H1 (cell line): ENCODE measurements at regions not wholly inside any gene's neighbourhood (a gene's known extent, or its start where the extent isn't known, plus 50 kb on each side); places are given as distances from the start of the nearest gene placed in this dataset.

Experiments
- CTCF ChIA-PET: fragments of 300-600 bp; sonication (Branson Sonifier 250); formaldehyde crosslinking; loops from one replicate; lab custom pipeline; 2021; ENCODE audit not compliant: partially characterized antibody; lab: Charles Lee
- POLR2A ChIA-PET: fragments of 300-600 bp; sonication (Branson Sonifier 250); formaldehyde crosslinking; loops from one replicate; lab custom pipeline; 2021; ENCODE audit warnings: inconsistent platforms; ENCODE audit not compliant: partially characterized antibody; lab: Charles Lee
- DNase-seq, 2 experiments: peaks; one replicate each; pipeline versions ENCODE4 v3.0.0 to v3.0.0-alpha.2; 2010 to 2022; ENCODE audit warnings: low spot score in 2 of 2, low read depth in 1 of 2, mixed read lengths in 1 of 2
- FAIRE-seq: peaks from 2 replicates; lab custom pipeline; 2011; peaks lifted over from hg19 to GRCh38; lab: Jason Lieb, UNC
- H2AFZ ChIP-seq: 2 replicates; pipeline ENCODE4 v1.8.1; 2012; ENCODE audit warnings: low read length, inconsistent platforms
- H2AK5ac ChIP-seq: 2 replicates; pipeline ENCODE4 v1.6.1; 2013; ENCODE audit warnings: low read depth, low read length
- H2BK120ac ChIP-seq: replicated peaks from 2 replicates; pipeline ENCODE3; 2013; ENCODE audit warnings: low read depth, low read length, inconsistent platforms
- H2BK12ac ChIP-seq: 2 replicates; pipeline ENCODE4 v1.6.1; 2013; ENCODE audit warnings: low read depth, low read length
- H2BK15ac ChIP-seq: 2 replicates; pipeline ENCODE4 v1.6.1; 2013; ENCODE audit warnings: low read length
- H2BK20ac ChIP-seq: 2 replicates; pipeline ENCODE4 v1.6.1; 2013; ENCODE audit warnings: low read length
- H2BK5ac ChIP-seq: 2 replicates; pipeline ENCODE4 v1.6.1; 2013; ENCODE audit warnings: low read depth, low read length
- H3K14ac ChIP-seq: 2 replicates; pipeline ENCODE4 v1.6.1; 2013; ENCODE audit warnings: inconsistent platforms; ENCODE audit not compliant: insufficient read length
- H3K18ac ChIP-seq: 2 replicates; pipeline ENCODE4 v1.6.1; 2013; ENCODE audit warnings: low read length; ENCODE audit errors: extremely low read depth
- H3K23ac ChIP-seq: 2 replicates; pipeline ENCODE4 v1.6.1; 2013; ENCODE audit warnings: inconsistent platforms; ENCODE audit not compliant: insufficient read length
- H3K23me2 ChIP-seq: 2 replicates; pipeline ENCODE4 v1.6.1; 2013; ENCODE audit warnings: low read depth, low read length
- H3K27ac ChIP-seq: 2 replicates; pipeline ENCODE4 v1.6.1; 2011; ENCODE audit warnings: low read depth, low read length, inconsistent platforms
- H3K27me3 ChIP-seq, 4 experiments: replicated peaks in 1 of 4; 1 replicate in 1 of 4; 2 replicates in 3 of 4; pipeline versions ENCODE4 v1.6.1 to v1.8.1; 2011 to 2013; ENCODE audit warnings: low read length in 3 of 4, mild to moderate bottlenecking in 3 of 4, inconsistent platforms in 2 of 4, mixed read lengths in 2 of 4, moderate library complexity in 1 of 4; ENCODE audit not compliant: control insufficient read depth in 3 of 4, insufficient read depth in 3 of 4; ENCODE audit errors: extremely low read depth in 1 of 4
- H3K36me3 ChIP-seq, 4 experiments: 2 replicates each; pipeline versions ENCODE4 v1.6.1 to v1.8.1; 2011 to 2013; ENCODE audit warnings: mild to moderate bottlenecking in 4 of 4, low read length in 3 of 4, moderate library complexity in 2 of 4, control low read depth in 1 of 4, inconsistent platforms in 1 of 4; ENCODE audit not compliant: insufficient read depth in 4 of 4, control insufficient read depth in 2 of 4
- H3K4ac ChIP-seq: replicated peaks from 2 replicates; pipeline ENCODE3; 2013; ENCODE audit warnings: low read length, low read depth, mixed read lengths, inconsistent platforms; ENCODE audit not compliant: insufficient read length
- H3K4me1 ChIP-seq, 4 experiments: replicated peaks in 1 of 4; 1 replicate in 1 of 4; 2 replicates in 3 of 4; pipeline versions ENCODE4 v1.6.1 to v1.8.1; 2011 to 2013; ENCODE audit warnings: low read length in 3 of 4, inconsistent platforms in 2 of 4, mixed read lengths in 1 of 4; ENCODE audit not compliant: insufficient read depth in 4 of 4, control insufficient read depth in 3 of 4
- H3K4me2 ChIP-seq, 2 experiments: 2 replicates each; pipeline versions ENCODE4 v1.6.1 to v1.8.1; 2011 to 2013; ENCODE audit warnings: low read depth in 2 of 2, low read length in 2 of 2, control low read depth in 1 of 2, inconsistent platforms in 1 of 2, mild to moderate bottlenecking in 1 of 2; ENCODE audit not compliant: insufficient read depth in 1 of 2
- H3K4me3 ChIP-seq, 4 experiments: fragments of 200-600, 300-600 bp in 1 of 4; sonication (generic), shearing (Covaris generic), sonication (Bioruptor Twin) in 1 of 4; 2 replicates each; pipeline versions ENCODE4 v1.5.1 to v1.8.1; 2011 to 2016; ENCODE audit warnings: low read length in 4 of 4, low read depth in 3 of 4, control low read depth in 2 of 4, inconsistent platforms in 2 of 4, mild to moderate bottlenecking in 2 of 4, mixed read lengths in 1 of 4, moderate library complexity in 1 of 4; ENCODE audit not compliant: insufficient read depth in 2 of 4; ENCODE audit errors: extremely low read depth in 1 of 4
- H3K56ac ChIP-seq: replicated peaks from 2 replicates; pipeline ENCODE3; 2013; ENCODE audit warnings: low read depth, mild to moderate bottlenecking, mixed read lengths, low read length, inconsistent platforms; ENCODE audit not compliant: insufficient read length
- H3K79me1 ChIP-seq: 2 replicates; pipeline ENCODE4 v1.6.1; 2013; ENCODE audit warnings: low read depth, low read length, control low read depth
- H3K79me2 ChIP-seq, 2 experiments: 2 replicates each; pipeline versions ENCODE4 v1.6.1 to v1.8.1; 2012 to 2013; ENCODE audit warnings: low read length in 2 of 2, mild to moderate bottlenecking in 2 of 2, inconsistent platforms in 1 of 2; ENCODE audit not compliant: insufficient read depth in 2 of 2, control insufficient read depth in 1 of 2
- H3K9ac ChIP-seq, 4 experiments: replicated peaks in 1 of 4; 1 replicate in 1 of 4; 2 replicates in 3 of 4; pipeline versions ENCODE4 v1.6.1 to v1.8.1; 2011 to 2013; ENCODE audit warnings: low read depth in 3 of 4, low read length in 3 of 4, control low read depth in 2 of 4, mild to moderate bottlenecking in 2 of 4, moderate library complexity in 2 of 4, inconsistent platforms in 1 of 4; ENCODE audit errors: extremely low read depth in 1 of 4
- H3K9me3 ChIP-seq, 2 experiments: 2 replicates each; pipeline versions ENCODE4 v1.6.1 to v1.8.1; 2012 to 2013; ENCODE audit warnings: mild to moderate bottlenecking in 2 of 2, moderate library complexity in 2 of 2, control low read depth in 1 of 2, inconsistent platforms in 1 of 2, low read depth in 1 of 2, low read length in 1 of 2, mixed read lengths in 1 of 2; ENCODE audit not compliant: insufficient read depth in 2 of 2
- H4K20me1 ChIP-seq, 2 experiments: replicated peaks in 1 of 2; 2 replicates each; pipeline versions ENCODE3 to v1.8.1; 2011 to 2013; ENCODE audit warnings: inconsistent platforms in 2 of 2, low read length in 2 of 2, mild to moderate bottlenecking in 1 of 2; ENCODE audit not compliant: insufficient read depth in 2 of 2, control insufficient read depth in 1 of 2
- H4K5ac ChIP-seq: 2 replicates; pipeline ENCODE4 v1.6.1; 2013; ENCODE audit warnings: low read length, low read depth, mixed read lengths, inconsistent platforms; ENCODE audit not compliant: insufficient read length
- H4K8ac ChIP-seq: 2 replicates; pipeline ENCODE4 v1.8.0; 2013; ENCODE audit warnings: mild to moderate bottlenecking, moderate library complexity, low read length, inconsistent platforms; ENCODE audit not compliant: insufficient read depth; ENCODE audit errors: extremely low read depth
- H4K91ac ChIP-seq: replicated peaks from 2 replicates; pipeline ENCODE3; 2013; ENCODE audit warnings: low read length, mixed read lengths, inconsistent platforms; ENCODE audit not compliant: insufficient read length
- CBX5 ChIP-seq: fragments of 300-800, 300-1000 bp; sonication (generic); IDR thresholded peaks from 2 replicates; pipeline ENCODE4 v1.7.1; 2016; ENCODE audit warnings: antibody characterized with exemption, low read length, low read depth
- CHD1 ChIP-seq: IDR thresholded peaks from 2 replicates; pipeline ENCODE4 v1.6.1; 2012; ENCODE audit warnings: low read depth, low read length, improper control_type of control experiment
- FOSL1 ChIP-seq: IDR thresholded peaks from 2 replicates; pipeline ENCODE4 v1.6.1; 2011; ENCODE audit warnings: mild to moderate bottlenecking, low read depth, low read length, moderate library complexity; ENCODE audit not compliant: insufficient read depth
- GABPA ChIP-seq: IDR thresholded peaks from 2 replicates; pipeline ENCODE4 v1.6.1; 2011; ENCODE audit warnings: mild to moderate bottlenecking, low read length, moderate library complexity, borderline replicate concordance; ENCODE audit not compliant: insufficient read depth
- JUND ChIP-seq: IDR thresholded peaks from 2 replicates; pipeline ENCODE4 v1.6.1; 2011; ENCODE audit warnings: mild to moderate bottlenecking, improper control_type of control experiment, low read length
- KDM1A ChIP-seq: fragments of 200-600, 300-600 bp; sonication (generic); IDR thresholded peaks from 2 replicates; pipeline ENCODE4 v1.7.1; 2016; ENCODE audit warnings: mild to moderate bottlenecking, low read length, borderline replicate concordance
- RAD21 ChIP-seq, 2 experiments: IDR thresholded peaks in 1 of 2; conservative IDR thresholded peaks in 1 of 2; 2 replicates each; pipeline ENCODE4 v1.6.1; 2011; ENCODE audit warnings: low read depth in 2 of 2, low read length in 2 of 2, improper control_type of control experiment in 1 of 2, inconsistent platforms in 1 of 2, mild to moderate bottlenecking in 1 of 2, moderate library complexity in 1 of 2
- RBBP5 ChIP-seq: IDR thresholded peaks from 2 replicates; pipeline ENCODE4 v1.7.1; 2012; ENCODE audit warnings: low read depth, mild to moderate bottlenecking, inconsistent platforms, low read length, moderate library complexity, borderline replicate concordance
- RXRA ChIP-seq: IDR thresholded peaks from 2 replicates; pipeline ENCODE4 v1.6.1; 2011; ENCODE audit warnings: low read depth, mild to moderate bottlenecking, low read length, moderate library complexity; ENCODE audit not compliant: insufficient read depth
- SAP30 ChIP-seq: fragments of 300-600 bp; sonication (generic); IDR thresholded peaks from 2 replicates; pipeline ENCODE4 v1.7.1; 2012; ENCODE audit warnings: low read length, moderate library complexity, mild to moderate bottlenecking, inconsistent platforms; ENCODE audit not compliant: insufficient read depth, insufficient replicate concordance
- SIN3A ChIP-seq, 2 experiments: IDR thresholded peaks in 1 of 2; conservative IDR thresholded peaks in 1 of 2; 2 replicates each; pipeline ENCODE4 v1.6.1; 2011 to 2012; ENCODE audit warnings: low read length in 2 of 2, improper control_type of control experiment in 1 of 2, low read depth in 1 of 2, mild to moderate bottlenecking in 1 of 2
- SP2 ChIP-seq: IDR thresholded peaks from 2 replicates; pipeline ENCODE4 v1.6.1; 2012; ENCODE audit warnings: mild to moderate bottlenecking, low read length, inconsistent platforms
- SUZ12 ChIP-seq: fragments of 200-600 bp; sonication (generic); IDR thresholded peaks from 2 replicates; pipeline ENCODE4 v1.6.1; 2012; ENCODE audit warnings: mild to moderate bottlenecking, inconsistent platforms, low read length, moderate library complexity, mixed read lengths
- TAF7 ChIP-seq: optimal IDR thresholded peaks from 2 replicates; pipeline ENCODE3; 2011; ENCODE audit warnings: low read depth, mild to moderate bottlenecking, inconsistent platforms, low read length, moderate library complexity, borderline replicate concordance

DNA sequence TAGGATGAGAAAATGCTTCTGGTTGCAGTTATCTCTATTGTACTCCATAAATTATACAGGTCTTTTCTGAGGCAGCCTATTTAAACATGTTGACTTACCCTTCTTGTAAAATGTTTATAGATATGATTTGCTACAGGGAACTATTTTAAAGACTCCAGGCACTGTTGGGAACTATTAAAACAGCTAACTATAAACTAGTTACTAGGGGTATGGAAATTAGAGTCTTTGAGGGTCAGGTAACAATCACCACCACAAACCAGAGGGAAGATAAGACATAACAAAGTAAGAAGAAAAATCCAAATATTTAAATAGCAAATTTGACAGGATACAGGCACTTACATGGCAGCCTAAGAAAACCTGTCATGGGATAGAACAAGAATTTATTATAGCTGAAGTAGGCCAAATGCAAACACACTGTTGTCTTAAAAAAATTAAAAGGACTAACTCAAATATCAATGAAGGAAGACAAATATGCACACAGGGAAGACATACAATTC lies 251.0 kb upstream of the CWC22 start:
- no peaks in the 10 kb centered on the region for H4K20me1 ChIP-seq
- no peaks in the 10 kb centered on the region for H3K79me1 ChIP-seq
- H3K9ac ChIP-seq = no peak overlapping the region
- H3K4ac ChIP-seq = no peak overlapping the region
- no peak overlapping the region for H2BK5ac ChIP-seq
- H2BK12ac ChIP-seq = no peak overlapping the region
- no peak overlapping the region for H3K27ac ChIP-seq
- H2BK20ac ChIP-seq = no peak overlapping the region
- no peak overlapping the region for H2BK120ac ChIP-seq
- TF ChIP-seq TAF7 = no peak
- TF ChIP-seq JUND = no peak
- no peak for TF ChIP-seq RXRA
- no peak for TF ChIP-seq CHD1
- no peak for TF ChIP-seq CBX5
- no peak for TF ChIP-seq GABPA
- TF ChIP-seq SIN3A (conservative IDR thresholded peaks at IDR 0.05 in 1 of 2, IDR thresholded peaks at IDR 0.05 in 1 of 2; ENCODE audit: low read depth in 1 of 2, low read length in 2 of 2) = no peak
- TF ChIP-seq KDM1A = no peak
- no peak for TF ChIP-seq SUZ12
- TF ChIP-seq FOSL1 = no peak
- no peak for TF ChIP-seq RAD21 (IDR thresholded peaks at IDR 0.05 in 1 of 2, conservative IDR thresholded peaks at IDR 0.05 in 1 of 2; ENCODE audit: low read depth in 2 of 2, low read length in 2 of 2)
- no peak for TF ChIP-seq SP2
- TF ChIP-seq SAP30 = no peak
- no peak for TF ChIP-seq RBBP5
- no peak overlapping the region for H2AK5ac ChIP-seq
- H3K4me2 ChIP-seq = no peak overlapping the region
- H3K9me3 ChIP-seq = no peaks in the 10 kb centered on the region
- H3K23me2 ChIP-seq = peaks cover 1% of the 10 kb centered on the region; the same call in 1 of the 2 replicates
- no peaks in the 10 kb centered on the region for H3K79me2 ChIP-seq
- no peak overlapping the region for H4K8ac ChIP-seq
- DNase-seq = no peak
- H3K18ac ChIP-seq = no peak overlapping the region
- CTCF ChIA-PET = interaction anchor here (1.0 kb wide), 1 partner anchor 800 kb away, joined by 3 read pairs; no protein-coding TSS in a partner anchor
- POLR2A ChIA-PET = no interaction called here
- H3K27me3 ChIP-seq = no peaks in the 10 kb centered on the region
- no peak for FAIRE-seq
- no peak overlapping the region for H2BK15ac ChIP-seq
- H4K91ac ChIP-seq = no peak overlapping the region
- no peak overlapping the region for H3K4me3 ChIP-seq
- no peak overlapping the region for H3K56ac ChIP-seq
- no peak overlapping the region for H2AFZ ChIP-seq
- H3K36me3 ChIP-seq = no peaks in the 10 kb centered on the region
- no peaks in the 10 kb centered on the region; a peak in 1 of 7 replicates for H3K4me1 ChIP-seq
- H3K23ac ChIP-seq = no peak overlapping the region
- H3K14ac ChIP-seq = no peak overlapping the region
- H4K5ac ChIP-seq = no peak overlapping the region
